ENCODE measurements at regions not wholly inside any gene's neighbourhood (a gene's known extent, or its start where the extent isn't known, plus 50 kb on each side); places are given as distances from the start of the nearest gene placed in this dataset.

GRCh38 chr3:181966393-181966792 is 254.7 kb downstream of the SOX2 start:
- H3K4me1 Mint-ChIP-seq = no peaks in the 10 kb centered on the region
- peaks cover 16% of the 10 kb centered on the region for H3K27me3 Mint-ChIP-seq
- no peaks in the 10 kb centered on the region for H3K9me3 Mint-ChIP-seq
- H3K27ac Mint-ChIP-seq = no peak overlapping the region
- H3K36me3 Mint-ChIP-seq = no peaks in the 10 kb centered on the region
- H3K4me3 Mint-ChIP-seq = no peak overlapping the region
- ATAC-seq = no peak

- no peaks in the 10 kb centered on the region for H3K4me1 Mint-ChIP-seq
- no peaks in the 10 kb centered on the region for H3K9me3 Mint-ChIP-seq
- H3K27me3 Mint-ChIP-seq = no peaks in the 10 kb centered on the region
- H3K27ac Mint-ChIP-seq = no peak overlapping the region
- no peak for ATAC-seq
- no peaks in the 10 kb centered on the region for H3K36me3 Mint-ChIP-seq
- H3K4me3 Mint-ChIP-seq = no peak overlapping the region
These were observed 258.2 kb downstream of the SOX2 start for GRCh38 chr3:181969925-181970324.

GRCh38 chr3:181971424-181971823 is 259.7 kb downstream of the SOX2 start:
- Mint-ChIP-seq H3K36me3 (no peaks in the 10 kb centered on the region), H3K27ac (no peak overlapping the region), H3K9me3 (no peaks in the 10 kb centered on the region), H3K4me1 (no peaks in the 10 kb centered on the region), H3K4me3 (no peak overlapping the region), H3K27me3 (no peaks in the 10 kb centered on the region)
- ATAC-seq = no peak

- H3K27ac Mint-ChIP-seq = no peak overlapping the region
- no peaks in the 10 kb centered on the region for H3K27me3 Mint-ChIP-seq
- H3K9me3 Mint-ChIP-seq = no peaks in the 10 kb centered on the region
- H3K4me1 Mint-ChIP-seq = no peaks in the 10 kb centered on the region
- no peaks in the 10 kb centered on the region for H3K36me3 Mint-ChIP-seq
- no peak overlapping the region for H3K4me3 Mint-ChIP-seq
- ATAC-seq = no peak
These were observed 262.5 kb downstream of the SOX2 start for GRCh38 chr3:181974198-181974597.

- H3K4me1 Mint-ChIP-seq = no peaks in the 10 kb centered on the region
- no peaks in the 10 kb centered on the region for H3K27me3 Mint-ChIP-seq
- no peak overlapping the region for H3K4me3 Mint-ChIP-seq
- no peaks in the 10 kb centered on the region for H3K36me3 Mint-ChIP-seq
- no peaks in the 10 kb centered on the region for H3K9me3 Mint-ChIP-seq
- H3K27ac Mint-ChIP-seq = no peak overlapping the region
- ATAC-seq = no peak
These were observed 264.8 kb downstream of the SOX2 start for GRCh38 chr3:181976526-181976925.

GRCh38 chr3:181985386-181985785 is 273.7 kb downstream of the SOX2 start:
- ATAC-seq = no peak

GRCh38 chr3:181987736-181988135 is 276.0 kb downstream of the SOX2 start:
- Mint-ChIP-seq H3K4me3 (no peak overlapping the region), H3K4me1 (no peaks in the 10 kb centered on the region), H3K36me3 (no peaks in the 10 kb centered on the region), H3K27me3 (no peaks in the 10 kb centered on the region), H3K27ac (no peak overlapping the region), H3K9me3 (peaks cover 3% of the 10 kb centered on the region)
- ATAC-seq = no peak

More at GRCh38 chr3:181985386-181985785, 273.7 kb downstream of the SOX2 start:
- no peaks in the 10 kb centered on the region for H3K27me3 Mint-ChIP-seq
- no peaks in the 10 kb centered on the region for H3K4me1 Mint-ChIP-seq
- H3K9me3 Mint-ChIP-seq = peaks cover 10% of the 10 kb centered on the region
- H3K36me3 Mint-ChIP-seq = no peaks in the 10 kb centered on the region
- no peak overlapping the region for H3K27ac Mint-ChIP-seq
- H3K4me3 Mint-ChIP-seq = no peak overlapping the region

GRCh38 chr3:181998828-181999227 is 287.1 kb downstream of the SOX2 start:
- no peaks in the 10 kb centered on the region for H3K4me1 Mint-ChIP-seq
- no peaks in the 10 kb centered on the region for H3K9me3 Mint-ChIP-seq
- ATAC-seq = no peak
- no peak overlapping the region for H3K27ac Mint-ChIP-seq
- no peaks in the 10 kb centered on the region for H3K27me3 Mint-ChIP-seq
- no peaks in the 10 kb centered on the region for H3K36me3 Mint-ChIP-seq
- no peak overlapping the region for H3K4me3 Mint-ChIP-seq

GRCh38 chr3:181999314-181999713 is 287.6 kb downstream of the SOX2 start:
- ATAC-seq = peak; percentile 63
- no peaks in the 10 kb centered on the region for H3K9me3 Mint-ChIP-seq
- H3K4me3 Mint-ChIP-seq = no peak overlapping the region
- no peaks in the 10 kb centered on the region for H3K27me3 Mint-ChIP-seq
- H3K27ac Mint-ChIP-seq = no peak overlapping the region
- H3K4me1 Mint-ChIP-seq = no peaks in the 10 kb centered on the region
- H3K36me3 Mint-ChIP-seq = no peaks in the 10 kb centered on the region

GRCh38 chr3:182000447-182000846 is 288.7 kb downstream of the SOX2 start:
- H3K36me3 Mint-ChIP-seq = no peaks in the 10 kb centered on the region
- no peak for ATAC-seq
- no peaks in the 10 kb centered on the region for H3K27me3 Mint-ChIP-seq
- no peak overlapping the region for H3K4me3 Mint-ChIP-seq
- no peaks in the 10 kb centered on the region for H3K4me1 Mint-ChIP-seq
- no peaks in the 10 kb centered on the region for H3K9me3 Mint-ChIP-seq
- H3K27ac Mint-ChIP-seq = no peak overlapping the region

- H3K36me3 Mint-ChIP-seq = no peaks in the 10 kb centered on the region
- no peaks in the 10 kb centered on the region for H3K9me3 Mint-ChIP-seq
- peak; percentile 42 for ATAC-seq
- no peaks in the 10 kb centered on the region for H3K27me3 Mint-ChIP-seq
- no peak overlapping the region for H3K27ac Mint-ChIP-seq
- no peak overlapping the region for H3K4me3 Mint-ChIP-seq
- no peaks in the 10 kb centered on the region for H3K4me1 Mint-ChIP-seq
These were observed 293.5 kb downstream of the SOX2 start for GRCh38 chr3:182005219-182005618.

GRCh38 chr3:182005701-182006100 is 294.0 kb downstream of the SOX2 start:
- ATAC-seq = peak; percentile 3
- Mint-ChIP-seq H3K9me3 (no peaks in the 10 kb centered on the region), H3K27ac (no peak overlapping the region), H3K36me3 (no peaks in the 10 kb centered on the region), H3K4me1 (no peaks in the 10 kb centered on the region), H3K27me3 (no peaks in the 10 kb centered on the region), H3K4me3 (no peak overlapping the region)

- H3K27me3 Mint-ChIP-seq = no peaks in the 10 kb centered on the region
- no peak overlapping the region for H3K4me3 Mint-ChIP-seq
- no peak for ATAC-seq
These were observed 294.7 kb downstream of the SOX2 start for GRCh38 chr3:182006431-182006830.

GRCh38 chr3:182007441-182007840 is 295.7 kb downstream of the SOX2 start:
- H3K27me3 Mint-ChIP-seq = no peaks in the 10 kb centered on the region
- no peak overlapping the region for H3K27ac Mint-ChIP-seq
- no peaks in the 10 kb centered on the region for H3K36me3 Mint-ChIP-seq
- no peak for ATAC-seq
- no peaks in the 10 kb centered on the region for H3K9me3 Mint-ChIP-seq
- no peaks in the 10 kb centered on the region for H3K4me1 Mint-ChIP-seq
- no peak overlapping the region for H3K4me3 Mint-ChIP-seq

More at GRCh38 chr3:182006431-182006830, 294.7 kb downstream of the SOX2 start:
- Mint-ChIP-seq H3K9me3 (no peaks in the 10 kb centered on the region), H3K27ac (no peak overlapping the region), H3K36me3 (no peaks in the 10 kb centered on the region), H3K4me1 (no peaks in the 10 kb centered on the region)

- Mint-ChIP-seq H3K4me3 (no peak overlapping the region), H3K9me3 (no peaks in the 10 kb centered on the region), H3K27ac (no peak overlapping the region), H3K36me3 (no peaks in the 10 kb centered on the region), H3K27me3 (no peaks in the 10 kb centered on the region), H3K4me1 (no peaks in the 10 kb centered on the region)
- ATAC-seq = no peak
These were observed 306.6 kb downstream of the SOX2 start for GRCh38 chr3:182018361-182018760.

GRCh38 chr3:182019926-182020325 is 308.2 kb downstream of the SOX2 start:
- H3K4me1 Mint-ChIP-seq = no peaks in the 10 kb centered on the region
- no peak for ATAC-seq
- H3K9me3 Mint-ChIP-seq = no peaks in the 10 kb centered on the region
- H3K27ac Mint-ChIP-seq = no peak overlapping the region
- H3K4me3 Mint-ChIP-seq = no peak overlapping the region
- no peaks in the 10 kb centered on the region for H3K36me3 Mint-ChIP-seq
- no peaks in the 10 kb centered on the region for H3K27me3 Mint-ChIP-seq

- Mint-ChIP-seq H3K9me3 (no peaks in the 10 kb centered on the region), H3K4me1 (no peaks in the 10 kb centered on the region), H3K36me3 (no peaks in the 10 kb centered on the region), H3K4me3 (no peak overlapping the region), H3K27ac (no peak overlapping the region), H3K27me3 (no peaks in the 10 kb centered on the region)
- ATAC-seq = no peak
These were observed 312.1 kb downstream of the SOX2 start for GRCh38 chr3:182023843-182024242.

Measured in stimulated activated memory B cell treated with anti-CD40 and anti-IgM and Interleukin-4, amounts not matched to agents 10 μg/mL and 1 μg/mL and 100 μg/mL, for 72 hours (primary cell).